WERI-Rb-1 (cell line): ENCODE measurements at regions not wholly inside any gene's neighbourhood (a gene's known extent, or its start where the extent isn't known, plus 50 kb on each side); places are given as distances from the start of the nearest gene placed in this dataset.

Experiments used
- DNase-seq: peaks from one replicate; pipeline ENCODE4 v3.0.0-alpha.2; 2020
- H3K27ac ChIP-seq: fragments of 250-450 bp; sonication (Bioruptor Pico); 2 replicates; pipeline ENCODE4 v1.5.1; 2020; ENCODE audit warnings: mild to moderate bottlenecking, moderate library complexity
- H3K27me3 ChIP-seq: fragments of 250-450 bp; sonication (Bioruptor Pico); 2 replicates; pipeline ENCODE4 v1.5.1; 2021; ENCODE audit warnings: mild to moderate bottlenecking, low read depth, moderate library complexity; ENCODE audit not compliant: insufficient read depth, severe bottlenecking
- H3K36me3 ChIP-seq: fragments of 250-450 bp; sonication (Bioruptor Pico); 2 replicates; pipeline ENCODE4 v1.5.1; 2020; ENCODE audit warnings: mild to moderate bottlenecking, moderate library complexity
- H3K4me3 ChIP-seq: 2 replicates; pipeline ENCODE4 v1.5.1; 2011; ENCODE audit warnings: low read depth, mild to moderate bottlenecking, control low read depth, low read length
- H3K9me3 ChIP-seq: fragments of 250-450 bp; sonication (Bioruptor Pico); 2 replicates; pipeline ENCODE4 v1.5.1; 2021; ENCODE audit warnings: mild to moderate bottlenecking, moderate library complexity; ENCODE audit not compliant: severe bottlenecking
- CTCF ChIP-seq: IDR thresholded peaks from 2 replicates; pipeline ENCODE4 v1.5.1; 2011; ENCODE audit warnings: low read depth, mild to moderate bottlenecking, control low read depth, inconsistent platforms, low read length

DNA sequence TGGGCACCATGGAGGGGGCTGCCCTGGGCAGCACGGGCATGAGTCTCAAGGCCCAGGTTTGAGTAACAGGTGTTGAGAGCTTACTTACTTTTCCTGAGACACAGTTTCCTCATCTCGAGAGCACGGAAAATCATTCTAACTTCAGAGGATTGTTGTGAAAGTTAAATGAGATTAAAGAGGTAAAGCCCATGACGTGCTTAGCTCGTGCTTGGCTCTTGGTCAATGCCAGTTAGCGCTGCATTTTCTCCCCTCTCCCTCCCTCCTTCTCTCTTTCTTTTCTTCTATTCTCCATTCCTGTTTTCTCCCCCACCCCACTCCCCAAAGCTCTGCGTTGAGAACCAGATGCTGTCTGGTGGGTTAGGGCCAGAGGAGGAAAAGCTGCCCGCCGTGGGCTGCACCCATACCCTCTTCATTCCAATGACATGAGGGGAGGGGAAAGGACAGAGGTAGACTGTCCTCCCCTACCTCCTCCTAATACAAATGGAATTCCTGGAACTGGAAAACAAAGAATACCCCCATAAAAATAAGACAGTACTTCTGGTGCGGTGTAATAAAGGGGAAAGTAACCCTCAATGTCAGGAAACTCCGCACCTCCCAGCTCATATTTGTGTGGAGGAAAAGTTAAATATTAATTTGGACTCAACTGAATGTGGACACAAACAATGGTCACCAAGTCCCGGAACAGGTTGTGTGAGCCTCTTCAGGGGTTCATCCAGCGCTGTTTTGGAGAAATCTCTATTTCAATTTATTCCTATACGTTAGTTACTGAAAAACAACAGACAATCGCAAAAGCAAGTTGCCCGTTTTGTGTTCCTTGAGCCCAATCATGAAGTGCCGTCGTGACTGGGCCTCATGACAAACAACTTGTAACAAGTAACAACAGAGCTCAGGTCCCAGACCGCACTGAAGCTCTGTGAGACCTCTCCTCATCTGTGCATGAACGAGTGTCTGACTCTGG lies 54.8 kb upstream of the B3GAT1 start:
- H3K27ac ChIP-seq, result no peak overlapping the region
- DNase-seq, result no peak
- no peak for TF ChIP-seq CTCF

GRCh38 chr11:134466156-134466555 lies 54.1 kb upstream of the B3GAT1 start:
- no peaks in the 10 kb centered on the region for H3K27me3 ChIP-seq
- no peak for TF ChIP-seq CTCF
- no peaks in the 10 kb centered on the region for H3K36me3 ChIP-seq
- H3K4me3 ChIP-seq, result no peak overlapping the region; the same call in 1 of the 2 replicates
- H3K27ac ChIP-seq, result no peak overlapping the region
- H3K9me3 ChIP-seq, result no peaks in the 10 kb centered on the region
- no peak for DNase-seq

More for the DNA sequence above, 54.8 kb upstream of the B3GAT1 start:
- no peaks in the 10 kb centered on the region for H3K27me3 ChIP-seq
- H3K4me3 ChIP-seq, result no peak overlapping the region; the same call in 1 of the 2 replicates
- no peaks in the 10 kb centered on the region for H3K9me3 ChIP-seq
- no peaks in the 10 kb centered on the region for H3K36me3 ChIP-seq

DNA sequence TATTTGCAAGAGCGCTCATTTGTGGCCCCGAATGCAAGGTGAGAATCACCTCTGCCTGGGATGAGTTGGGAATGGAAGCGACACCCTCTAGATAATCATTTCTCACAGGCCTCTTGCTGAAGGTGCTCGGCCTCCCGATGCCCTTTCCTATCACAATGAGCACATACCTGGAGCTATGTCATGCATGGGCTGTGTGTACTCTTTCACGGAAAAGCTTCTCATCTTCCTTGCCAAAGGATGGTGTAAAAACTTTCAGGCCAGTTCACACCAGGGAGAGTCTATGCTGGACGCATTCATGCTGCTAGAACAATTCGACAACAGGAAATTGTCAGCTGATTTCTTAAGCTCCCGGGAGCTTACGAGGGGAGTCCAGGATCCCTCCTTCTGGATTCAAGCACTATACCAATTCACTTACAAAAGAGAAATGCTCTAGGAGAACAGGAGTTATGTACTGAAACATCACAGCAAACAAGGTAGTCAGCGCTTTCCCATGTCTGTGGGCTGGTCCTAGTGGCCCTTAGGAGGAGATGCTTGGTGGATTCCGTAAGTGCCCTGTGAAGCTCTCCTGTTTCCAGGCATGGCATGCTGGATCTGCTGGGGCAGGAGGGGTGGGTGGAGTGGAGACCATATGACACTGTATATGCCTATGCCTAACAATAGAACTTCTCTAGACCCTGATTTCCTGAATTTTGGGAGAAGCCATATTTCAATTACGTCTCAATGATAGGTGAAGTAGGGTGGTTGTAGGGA lies 53.1 kb upstream of the B3GAT1 start:
- H3K27me3 ChIP-seq, result no peaks in the 10 kb centered on the region
- DNase-seq, result no peak
- no peak overlapping the region for H3K27ac ChIP-seq
- no peak for TF ChIP-seq CTCF
- no peaks in the 10 kb centered on the region for H3K36me3 ChIP-seq
- no peak overlapping the region for H3K4me3 ChIP-seq
- H3K9me3 ChIP-seq, result no peaks in the 10 kb centered on the region

DNA sequence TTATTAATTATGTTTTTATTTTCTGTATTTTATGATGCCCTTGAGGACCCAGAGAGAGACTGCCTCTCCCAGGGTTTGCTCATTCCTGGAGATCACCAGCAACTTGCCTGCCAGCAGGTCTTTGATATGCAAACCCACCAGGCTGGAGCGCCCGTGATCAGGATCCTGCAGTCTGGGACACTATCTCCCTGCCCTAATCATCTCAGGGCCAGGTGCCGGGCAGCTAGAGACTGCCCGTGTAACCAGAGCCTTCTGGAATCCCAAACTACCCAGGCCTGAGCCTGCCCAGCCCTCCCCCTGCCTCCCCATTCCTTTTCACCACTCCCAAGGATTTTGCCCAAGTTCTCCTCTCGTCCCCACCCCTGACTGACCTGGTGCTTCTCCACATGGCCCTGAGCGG lies 52.2 kb upstream of the B3GAT1 start:
- Histone ChIP-seq H3K27me3 (no peaks in the 10 kb centered on the region), H3K36me3 (no peaks in the 10 kb centered on the region), H3K9me3 (no peaks in the 10 kb centered on the region), H3K4me3 (no peak overlapping the region), H3K27ac (no peak overlapping the region)
- no peak for TF ChIP-seq CTCF
- DNase-seq, result no peak

GRCh38 chr11:134463716-134464115 lies 51.7 kb upstream of the B3GAT1 start:
- no peak overlapping the region for H3K27ac ChIP-seq
- H3K27me3 ChIP-seq, result no peaks in the 10 kb centered on the region
- no peaks in the 10 kb centered on the region for H3K9me3 ChIP-seq
- no peaks in the 10 kb centered on the region for H3K36me3 ChIP-seq
- no peak overlapping the region for H3K4me3 ChIP-seq
- TF ChIP-seq CTCF, result no peak
- no peak for DNase-seq
